Hepatocyte (in vitro differentiated cells): ENCODE measurements at regions not wholly inside any gene's neighbourhood (a gene's known extent, or its start where the extent isn't known, plus 50 kb on each side); places are given as distances from the start of the nearest gene placed in this dataset.

Experiments used
- DNase-seq: peaks from one replicate; pipeline ENCODE4 v3.0.0-alpha.2; 2016; ENCODE audit warnings: low spot score
- H2AFZ ChIP-seq: fragments of 200-600 bp; sonication (generic); 2 replicates; pipeline ENCODE4 v1.6.0; 2016; ENCODE audit warnings: antibody characterized with exemption, mild to moderate bottlenecking
- H3K27ac ChIP-seq: fragments of 200-600 bp; sonication (generic); 2 replicates; pipeline ENCODE4 v1.5.1; 2016; ENCODE audit warnings: mild to moderate bottlenecking
- H3K27me3 ChIP-seq: fragments of 200-600 bp; sonication (generic); 2 replicates; pipeline ENCODE4 v1.6.1; 2016
- H3K36me3 ChIP-seq: fragments of 200-600 bp; sonication (generic); replicated peaks from 2 replicates; pipeline ENCODE4 v1.5.1; 2016; ENCODE audit warnings: low read depth; ENCODE audit not compliant: insufficient read depth
- H3K4me1 ChIP-seq: fragments of 200-600 bp; sonication (generic); 2 replicates; pipeline ENCODE4 v1.5.1; 2016; ENCODE audit warnings: mild to moderate bottlenecking, moderate library complexity; ENCODE audit not compliant: insufficient read depth
- H3K4me2 ChIP-seq: fragments of 200-600 bp; sonication (generic); 2 replicates; pipeline ENCODE4 v1.6.0; 2016
- H3K4me3 ChIP-seq: fragments of 200-600 bp; sonication (generic); 2 replicates; pipeline ENCODE4 v1.5.1; 2016; ENCODE audit warnings: mild to moderate bottlenecking
- H3K79me2 ChIP-seq: fragments of 200-600 bp; sonication (generic); 2 replicates; pipeline ENCODE4 v1.6.0; 2017; ENCODE audit warnings: mild to moderate bottlenecking
- H3K9me2 ChIP-seq: fragments of 200-600 bp; sonication (generic); replicated peaks from 2 replicates; pipeline ENCODE4 v1.6.0; 2017; ENCODE audit warnings: mild to moderate bottlenecking; ENCODE audit not compliant: insufficient read depth
- H3K9me3 ChIP-seq: fragments of 200-600 bp; sonication (generic); 2 replicates; pipeline ENCODE4 v1.5.1; 2016; ENCODE audit warnings: low read depth, mild to moderate bottlenecking
- H4K20me1 ChIP-seq: fragments of 200-600 bp; sonication (generic); 2 replicates; pipeline ENCODE4 v1.6.0; 2016; ENCODE audit warnings: mild to moderate bottlenecking; ENCODE audit not compliant: insufficient read depth, poor library complexity, severe bottlenecking
- CTCF ChIP-seq: fragments of 200-600 bp; sonication (generic); IDR thresholded peaks from 2 replicates; pipeline ENCODE4 v1.5.1; 2016; ENCODE audit warnings: antibody characterized with exemption, mild to moderate bottlenecking; ENCODE audit not compliant: poor library complexity
- EZH2 ChIP-seq: fragments of 200-600 bp; sonication (generic); IDR thresholded peaks from 2 replicates; pipeline ENCODE4 v1.6.1; 2016; ENCODE audit warnings: antibody characterized with exemption, mild to moderate bottlenecking, borderline replicate concordance
- EZH2phosphoT487 ChIP-seq: fragments of 200-600 bp; sonication (generic); IDR thresholded peaks from one replicate; pipeline ENCODE4 v1.6.1; 2018; ENCODE audit warnings: antibody characterized with exemption, mild to moderate bottlenecking, low read depth, moderate library complexity; ENCODE audit not compliant: unreplicated experiment, severe bottlenecking
- WGBS: methylation state at CpG from one replicate; pipeline ENCODE4 v1.1.6; 2016; ENCODE audit warnings: low lambda C conversion rate; ENCODE audit errors: missing lambda C conversion rate; 5-methylcytosine and 5-hydroxymethylcytosine counted together

GRCh38 chr6:121993362-121993761 lies 406.1 kb upstream of the HSF2 start:
- no peaks in the 10 kb centered on the region for H3K9me3 ChIP-seq
- H4K20me1 ChIP-seq, result no peaks in the 10 kb centered on the region
- no peak overlapping the region for H2AFZ ChIP-seq
- no peaks in the 10 kb centered on the region for H3K36me3 ChIP-seq
- H3K27me3 ChIP-seq, result no peaks in the 10 kb centered on the region
- H3K4me3 ChIP-seq, result no peak overlapping the region
- H3K27ac ChIP-seq, result no peak overlapping the region
- DNase-seq, result no peak
- no peak for TF ChIP-seq EZH2
- no peak for TF ChIP-seq EZH2phosphoT487
- TF ChIP-seq CTCF, result no peak
- H3K9me2 ChIP-seq, result no peaks in the 10 kb centered on the region
- H3K79me2 ChIP-seq, result no peaks in the 10 kb centered on the region
- H3K4me1 ChIP-seq, result no peaks in the 10 kb centered on the region
- H3K4me2 ChIP-seq, result no peak overlapping the region
- WGBS, result 75% methylated on average over 6 of the region's 6 CpGs

- Histone ChIP-seq H3K27ac (no peak overlapping the region), H4K20me1 (no peaks in the 10 kb centered on the region), H3K36me3 (no peaks in the 10 kb centered on the region), H3K4me3 (no peak overlapping the region), H3K79me2 (no peaks in the 10 kb centered on the region), H3K4me1 (no peaks in the 10 kb centered on the region), H3K9me3 (no peaks in the 10 kb centered on the region), H3K27me3 (no peaks in the 10 kb centered on the region), H2AFZ (no peak overlapping the region), H3K4me2 (no peak overlapping the region), H3K9me2 (no peaks in the 10 kb centered on the region)
- DNase-seq, result no peak
- 56% methylated on average over 1 of the region's 1 CpG for WGBS
- TF ChIP-seq CTCF, result no peak
These were observed 404.5 kb upstream of the HSF2 start for GRCh38 chr6:121994919-121995318.

GRCh38 chr6:121998631-121999030 lies 400.8 kb upstream of the HSF2 start:
- Histone ChIP-seq H3K79me2 (no peaks in the 10 kb centered on the region), H3K4me3 (no peak overlapping the region), H3K9me2 (no peaks in the 10 kb centered on the region), H3K4me1 (no peaks in the 10 kb centered on the region), H2AFZ (no peak overlapping the region), H3K4me2 (peak overlapping the region; percentile 10), H3K9me3 (no peaks in the 10 kb centered on the region), H3K27me3 (no peaks in the 10 kb centered on the region), H3K27ac (no peak overlapping the region), H4K20me1 (no peaks in the 10 kb centered on the region), H3K36me3 (no peaks in the 10 kb centered on the region)
- no peak for TF ChIP-seq CTCF
- no peak for TF ChIP-seq EZH2phosphoT487
- TF ChIP-seq EZH2, result no peak
- WGBS, result 45% methylated on average over 2 of the region's 2 CpGs
- no peak for DNase-seq

- H3K36me3 ChIP-seq, result no peaks in the 10 kb centered on the region
- no peaks in the 10 kb centered on the region for H3K9me2 ChIP-seq
- H3K4me2 ChIP-seq, result no peak overlapping the region
- no peaks in the 10 kb centered on the region for H4K20me1 ChIP-seq
- TF ChIP-seq CTCF, result no peak
- no peak for TF ChIP-seq EZH2phosphoT487
- no peak for TF ChIP-seq EZH2
- no peak overlapping the region for H2AFZ ChIP-seq
- H3K4me3 ChIP-seq, result no peak overlapping the region
- no peak overlapping the region for H3K27ac ChIP-seq
- DNase-seq, result no peak
- no peaks in the 10 kb centered on the region for H3K4me1 ChIP-seq
- WGBS, result 76% methylated on average over 6 of the region's 6 CpGs
- H3K9me3 ChIP-seq, result no peaks in the 10 kb centered on the region
- no peaks in the 10 kb centered on the region for H3K27me3 ChIP-seq
- no peaks in the 10 kb centered on the region for H3K79me2 ChIP-seq
These were observed 399.9 kb upstream of the HSF2 start for GRCh38 chr6:121999456-122000065.
